HG03378 (cell line): ENCODE measurements at regions not wholly inside any gene's neighbourhood (a gene's known extent, or its start where the extent isn't known, plus 50 kb on each side); places are given as distances from the start of the nearest gene placed in this dataset.

Experiments
- ATAC-seq: cut with Tn5 transposase; IDR thresholded peaks from one replicate; pipeline ENCODE4 v1.9.1; 2021; ENCODE audit warnings: mild to moderate bottlenecking, moderate library complexity; ENCODE audit not compliant: unreplicated experiment

GRCh38 chr6:105626295-105627158 is 223.6 kb upstream of the PREP start:
- ATAC-seq = no peak

DNA sequence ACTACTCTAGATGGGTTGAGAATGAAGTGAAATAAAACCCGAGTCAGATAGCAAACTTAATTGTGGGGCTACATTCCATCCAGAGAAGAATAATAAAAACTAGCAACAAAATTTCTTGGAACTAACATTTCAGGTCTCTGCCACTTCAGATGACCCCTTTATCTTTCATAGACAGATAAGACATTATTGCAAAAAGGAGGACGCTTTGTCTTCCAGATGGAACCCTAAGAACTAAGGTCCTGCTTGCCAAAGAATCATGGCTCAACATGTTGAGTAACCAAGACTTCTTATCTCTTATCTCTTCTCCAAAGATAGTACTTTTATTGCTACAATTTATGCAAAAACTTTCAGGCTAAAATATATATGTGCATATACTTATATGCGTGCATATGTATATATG is 221.1 kb upstream of the PREP start:
- no peak for ATAC-seq

DNA sequence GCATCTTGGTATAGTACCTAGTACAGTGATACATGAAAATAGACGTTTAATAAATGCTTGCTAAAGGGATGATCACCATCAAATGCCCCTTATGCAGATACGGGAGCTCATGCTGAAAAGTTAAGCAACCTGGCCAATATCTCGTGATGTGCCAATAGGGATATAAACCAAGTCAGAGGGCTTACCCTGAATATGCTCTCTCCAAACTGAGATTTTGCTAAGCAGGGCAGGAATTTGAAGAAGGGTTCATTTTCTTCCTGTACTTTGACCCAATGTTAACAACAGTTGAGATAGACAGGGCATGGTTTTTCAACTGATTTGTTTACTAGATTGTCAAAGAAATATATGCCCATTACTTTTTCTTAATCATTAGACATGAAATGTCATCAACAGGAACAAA is 219.3 kb upstream of the PREP start:
- no peak for ATAC-seq

- ATAC-seq = no peak
Observed at GRCh38 chr6:105621564-105622175, 218.8 kb upstream of the PREP start.

GRCh38 chr6:105620878-105621277 is 218.0 kb upstream of the PREP start:
- ATAC-seq = no peak

- no peak for ATAC-seq
Observed at GRCh38 chr6:105619971-105620741, 217.3 kb upstream of the PREP start.

- no peak for ATAC-seq
Observed at GRCh38 chr6:105618247-105618646, 215.4 kb upstream of the PREP start.

DNA sequence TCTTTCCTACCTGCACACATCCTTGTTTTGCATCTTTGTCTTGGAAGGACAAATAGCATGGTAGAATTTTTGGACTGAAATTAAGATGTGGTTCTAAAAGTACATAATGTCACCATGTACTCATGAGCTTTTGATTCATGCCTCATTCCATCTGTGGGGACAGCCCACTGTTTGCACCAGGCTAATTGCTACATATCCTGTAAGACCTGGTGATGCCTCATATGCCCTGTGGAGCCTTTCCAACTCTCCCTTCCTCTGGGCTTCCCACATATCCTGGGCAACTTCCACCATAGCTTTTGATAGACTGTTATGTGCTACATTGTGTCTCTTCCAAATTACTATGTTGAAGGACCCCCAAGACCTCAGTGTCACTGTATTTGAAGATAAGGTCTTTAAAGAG is 213.6 kb upstream of the PREP start:
- no peak for ATAC-seq

GRCh38 chr6:105611606-105612005 is 208.7 kb upstream of the PREP start:
- ATAC-seq = no peak

- no peak for ATAC-seq
Observed at GRCh38 chr6:105609375-105609991, 206.6 kb upstream of the PREP start.

- no peak for ATAC-seq
Observed at GRCh38 chr6:105608711-105609374, 206.0 kb upstream of the PREP start.

- no peak for ATAC-seq
Observed at GRCh38 chr6:105607636-105608621, 205.0 kb upstream of the PREP start.

DNA sequence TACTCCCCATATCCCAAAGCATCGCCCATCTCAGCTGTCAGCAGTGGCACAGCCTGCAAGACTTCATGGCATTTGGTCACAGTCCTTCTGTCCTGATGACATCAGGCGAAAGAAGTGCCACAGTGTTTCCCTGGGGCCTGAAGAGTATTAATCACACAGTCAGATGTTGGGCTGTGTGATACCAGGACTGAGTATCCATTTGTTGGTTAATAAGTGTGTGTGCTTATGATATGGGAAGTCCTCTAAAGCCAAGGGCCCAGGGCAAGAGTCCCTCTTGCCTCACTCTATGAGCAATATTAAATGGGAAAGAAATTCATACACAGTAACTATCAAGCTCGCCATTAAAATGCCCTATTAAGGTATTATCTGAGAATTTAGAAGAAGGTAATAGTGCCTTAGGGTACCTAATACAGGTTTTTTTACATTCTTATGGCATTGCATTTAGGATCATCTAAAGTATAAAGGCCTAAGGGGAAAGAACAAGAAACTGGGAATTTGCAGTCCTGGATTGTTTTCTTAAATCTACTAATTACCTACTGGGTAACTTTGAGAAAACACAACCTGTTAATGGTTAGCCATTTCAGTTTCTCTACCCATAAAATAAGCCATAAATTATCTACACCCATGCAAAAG is 204.1 kb upstream of the PREP start:
- no peak for ATAC-seq

GRCh38 chr6:105604587-105604884 is 201.7 kb upstream of the PREP start:
- ATAC-seq = no peak

GRCh38 chr6:105603788-105604586 is 201.1 kb upstream of the PREP start:
- ATAC-seq = no peak

GRCh38 chr6:105601541-105602236 is 198.8 kb upstream of the PREP start:
- ATAC-seq = peak; percentile 89

- no peak for ATAC-seq
Observed at GRCh38 chr6:105600336-105601260, 197.7 kb upstream of the PREP start.
